ENCODE measurements at regions not wholly inside any gene's neighbourhood (a gene's known extent, or its start where the extent isn't known, plus 50 kb on each side); places are given as distances from the start of the nearest gene placed in this dataset.

DNA sequence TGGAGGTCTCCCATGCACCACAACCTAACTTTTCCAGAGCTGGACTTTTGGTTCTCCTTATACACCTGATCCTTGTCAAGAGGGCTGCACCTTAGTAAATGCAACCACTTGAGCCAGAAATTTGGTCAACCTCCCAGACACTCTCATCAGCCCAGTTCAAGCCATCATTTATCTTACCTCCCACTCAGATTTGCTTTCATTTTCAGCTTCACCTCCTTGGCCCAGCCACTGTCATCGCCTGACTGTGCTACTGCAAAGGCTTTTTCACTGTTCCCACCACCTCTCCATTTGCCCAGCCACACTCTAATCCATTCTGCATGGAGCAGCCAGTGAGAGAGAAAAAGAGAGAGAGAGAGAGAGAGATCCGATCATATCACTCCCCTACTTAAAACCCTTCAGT is 112.4 kb upstream of the DDX18 start:
- Histone ChIP-seq H3K4me1 (no peaks in the 10 kb centered on the region), H3K27ac (no peak overlapping the region), H3K9me3 (no peaks in the 10 kb centered on the region), H3K27me3 (no peaks in the 10 kb centered on the region), H3K36me3 (no peaks in the 10 kb centered on the region), H3K4me3 (no peak overlapping the region)
- ATAC-seq, result no peak
- WGBS, 2 donors (ENCODE audit: low coverage in 1 of 2), result 70 to 100% methylated on average over 1 to 2 of the region's 2 CpGs
- TF ChIP-seq POLR2A (IDR thresholded peaks at IDR 0.05) (no peak), POLR2AphosphoS5 (IDR thresholded peaks at IDR 0.05) (no peak), CTCF (IDR thresholded peaks at IDR 0.05) (no peak), EP300 (IDR thresholded peaks at IDR 0.05) (no peak)

- no peaks in the 10 kb centered on the region for H3K36me3 ChIP-seq
- TF ChIP-seq POLR2A (IDR thresholded peaks at IDR 0.05), result no peak
- no peak for TF ChIP-seq CTCF (IDR thresholded peaks at IDR 0.05)
- TF ChIP-seq POLR2AphosphoS5 (IDR thresholded peaks at IDR 0.05), result no peak
- no peak for TF ChIP-seq EP300 (IDR thresholded peaks at IDR 0.05)
- H3K4me3 ChIP-seq, result no peak overlapping the region
- H3K27me3 ChIP-seq, result no peaks in the 10 kb centered on the region
- H3K9me3 ChIP-seq, result no peaks in the 10 kb centered on the region
- H3K27ac ChIP-seq, result no peak overlapping the region
- no peak for ATAC-seq
- 77 to 81% methylated on average over 6 to 7 of the region's 7 CpGs for WGBS, 2 donors (ENCODE audit: low coverage in 1 of 2)
- H3K4me1 ChIP-seq, result no peaks in the 10 kb centered on the region
Measured at GRCh38 chr2:117703858-117704257, 110.6 kb upstream of the DDX18 start.

DNA sequence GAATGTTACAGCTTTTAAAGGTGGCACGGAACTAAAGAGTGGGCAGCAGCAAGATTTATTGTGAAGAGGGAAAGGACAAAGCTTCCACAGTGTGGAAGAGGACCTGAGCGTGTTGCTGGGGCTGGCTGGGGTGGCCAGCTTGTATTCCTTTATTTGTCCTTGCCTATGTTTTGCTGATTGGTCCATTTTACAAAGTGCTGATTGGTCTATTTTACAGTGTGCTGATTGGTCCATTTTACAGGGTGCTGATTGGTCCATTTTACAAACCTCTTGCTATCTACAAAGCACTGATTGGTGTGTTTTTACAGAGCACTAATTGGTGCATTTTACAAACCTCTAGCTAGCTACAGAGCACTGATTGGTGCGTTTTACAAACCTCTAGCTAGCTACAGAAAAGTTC is 109.7 kb upstream of the DDX18 start:
- H3K27me3 ChIP-seq, result no peaks in the 10 kb centered on the region
- 61 to 82% methylated on average over 3 of the region's 3 CpGs for WGBS, 2 donors (ENCODE audit: low coverage in 1 of 2)
- TF ChIP-seq POLR2A (IDR thresholded peaks at IDR 0.05) (no peak), EP300 (IDR thresholded peaks at IDR 0.05) (no peak), POLR2AphosphoS5 (IDR thresholded peaks at IDR 0.05) (no peak), CTCF (IDR thresholded peaks at IDR 0.05) (no peak)
- no peak for ATAC-seq
- H3K36me3 ChIP-seq, result no peaks in the 10 kb centered on the region
- H3K4me3 ChIP-seq, result no peak overlapping the region
- no peaks in the 10 kb centered on the region for H3K4me1 ChIP-seq
- H3K27ac ChIP-seq, result no peak overlapping the region
- H3K9me3 ChIP-seq, result no peaks in the 10 kb centered on the region

GRCh38 chr2:117707874-117708273 is 106.6 kb upstream of the DDX18 start:
- H3K4me3 ChIP-seq, result no peak overlapping the region
- no peaks in the 10 kb centered on the region for H3K4me1 ChIP-seq
- no peaks in the 10 kb centered on the region for H3K27me3 ChIP-seq
- peaks cover 0 to 5% (median 0%) of the 10 kb centered on the region in 3 donors for H3K9me3 ChIP-seq
- H3K36me3 ChIP-seq, result no peaks in the 10 kb centered on the region
- no peak for ATAC-seq
- no peak overlapping the region for H3K27ac ChIP-seq
- TF ChIP-seq EP300 (IDR thresholded peaks at IDR 0.05) (no peak), CTCF (IDR thresholded peaks at IDR 0.05) (no peak), POLR2AphosphoS5 (IDR thresholded peaks at IDR 0.05) (no peak), POLR2A (IDR thresholded peaks at IDR 0.05) (no peak)

DNA sequence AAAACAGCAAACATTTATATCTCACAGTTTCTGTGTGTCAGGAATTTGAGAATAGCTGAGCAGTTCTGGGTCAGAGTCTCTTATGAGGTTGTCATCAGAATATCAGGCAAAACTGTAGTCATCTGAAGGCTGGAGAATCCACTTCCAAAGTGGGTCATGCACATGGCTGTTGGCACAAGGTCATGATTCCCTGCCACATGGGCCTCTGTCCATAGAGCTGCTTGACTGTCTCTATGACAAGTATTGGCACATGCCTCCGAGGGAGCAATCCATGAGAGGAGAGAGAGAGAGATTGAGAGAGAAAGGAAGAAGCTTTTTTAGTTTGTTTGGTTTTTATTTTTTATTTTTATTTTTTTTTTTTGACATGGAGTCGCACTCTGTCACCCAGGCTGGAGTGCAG is 101.8 kb upstream of the DDX18 start:
- Histone ChIP-seq H3K36me3 (no peaks in the 10 kb centered on the region), H3K27me3 (no peaks in the 10 kb centered on the region), H3K9me3 (peaks cover 0 to 5% (median 0%) of the 10 kb centered on the region in 3 donors), H3K4me3 (no peak overlapping the region), H3K27ac (no peak overlapping the region), H3K4me1 (no peaks in the 10 kb centered on the region)
- no peak for TF ChIP-seq CTCF (IDR thresholded peaks at IDR 0.05)
- TF ChIP-seq EP300 (IDR thresholded peaks at IDR 0.05), result no peak
- no peak for TF ChIP-seq POLR2A (IDR thresholded peaks at IDR 0.05)
- no peak for TF ChIP-seq POLR2AphosphoS5 (IDR thresholded peaks at IDR 0.05)
- ATAC-seq, result no peak
- 63 to 90% methylated on average over 2 of the region's 2 CpGs for WGBS, 2 donors (ENCODE audit: low coverage in 1 of 2)

Data from gastroesophageal sphincter (tissue), 4 donors.